NCI-H1105 treated with DMSO at 0.1 percent for 48 hours (cell line): ENCODE measurements at regions not wholly inside any gene's neighbourhood (a gene's known extent, or its start where the extent isn't known, plus 50 kb on each side); places are given as distances from the start of the nearest gene placed in this dataset.

ENCODE experiments used
- DNase-seq: peaks from one replicate; lab custom pipeline; 2025; lab: John Stamatoyannopoulos, UW

GRCh38 chr4:165720411-165721082 lies 152.5 kb upstream of the TLL1 start:
- DNase-seq = no peak

DNA sequence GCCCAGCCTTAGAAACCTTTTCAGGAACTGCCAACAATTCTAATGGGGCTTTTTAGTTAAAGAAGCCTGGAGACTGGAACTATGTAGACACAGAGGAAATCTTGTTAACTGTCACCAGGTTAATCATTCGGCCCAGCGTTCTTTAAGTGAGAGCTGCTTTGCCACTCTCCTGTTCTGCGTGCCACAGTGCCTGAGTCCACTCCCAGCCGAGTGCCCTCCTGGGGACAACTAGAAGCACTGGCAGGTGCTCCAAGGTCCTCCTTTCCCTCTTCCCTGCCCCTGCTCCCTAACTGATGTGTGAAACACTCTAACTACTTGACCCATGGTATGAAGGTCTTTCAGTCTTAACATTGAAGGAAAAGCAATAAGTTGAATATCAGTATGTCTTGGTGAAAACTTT lies 151.2 kb upstream of the TLL1 start:
- DNase-seq = no peak

- no peak for DNase-seq
Observed at GRCh38 chr4:165723051-165723795, 149.8 kb upstream of the TLL1 start.

GRCh38 chr4:165724786-165725185 lies 148.3 kb upstream of the TLL1 start:
- DNase-seq = no peak

DNA sequence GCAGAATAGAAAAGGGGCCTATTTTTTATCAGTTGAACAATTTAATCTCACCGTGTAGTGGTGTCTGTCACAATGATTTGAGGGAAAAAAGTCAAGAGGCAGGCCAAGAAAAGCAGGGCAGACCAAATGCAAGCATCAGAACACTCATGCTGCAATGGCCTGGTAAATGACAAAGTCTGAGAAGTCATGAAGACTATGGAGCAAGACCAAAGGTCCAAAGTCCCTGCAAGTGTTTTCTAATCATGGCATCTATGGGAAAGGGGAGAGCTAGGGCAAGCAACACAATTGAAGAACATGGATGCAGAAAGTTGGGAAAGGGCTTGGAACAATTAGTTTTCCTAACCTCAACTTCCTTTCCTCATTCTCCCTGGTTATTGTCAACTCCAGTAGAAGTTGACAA lies 147.7 kb upstream of the TLL1 start:
- no peak for DNase-seq

GRCh38 chr4:165726831-165727230 lies 146.2 kb upstream of the TLL1 start:
- no peak for DNase-seq

DNA sequence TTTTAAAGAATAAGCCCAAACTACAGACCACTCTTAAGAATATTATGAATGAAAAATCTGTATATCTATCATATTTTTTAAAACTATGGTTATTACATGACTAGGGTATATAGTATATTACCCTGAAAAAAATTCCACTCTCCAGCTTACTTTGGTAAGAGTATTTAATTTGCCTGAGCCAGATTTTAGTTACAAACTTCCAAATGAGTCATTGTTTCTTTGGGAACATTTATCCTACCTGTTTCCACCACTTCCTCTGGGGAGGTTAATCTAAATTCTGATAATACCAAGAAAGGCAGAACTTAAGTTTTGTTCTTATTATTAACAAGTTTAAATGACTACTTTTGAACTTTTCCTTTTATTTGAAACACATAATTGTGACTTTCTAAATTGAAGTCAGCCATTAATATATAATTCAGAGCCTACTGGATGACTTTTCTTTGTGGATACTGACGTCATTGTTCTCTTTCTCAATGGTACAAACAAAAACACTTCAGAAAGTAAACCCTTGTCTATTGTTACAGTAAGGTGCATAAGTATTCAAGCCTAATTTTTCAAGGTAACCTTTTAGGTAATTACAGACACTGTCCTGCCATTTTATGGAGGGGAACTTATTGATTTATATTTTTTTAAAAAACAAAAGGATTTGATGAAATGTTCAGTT lies 135.6 kb upstream of the TLL1 start:
- no peak for DNase-seq

GRCh38 chr4:165738571-165738970 lies 134.5 kb upstream of the TLL1 start:
- no peak for DNase-seq

- DNase-seq = no peak
Observed at GRCh38 chr4:165740911-165741310, 132.1 kb upstream of the TLL1 start.

GRCh38 chr4:165743422-165743821 lies 129.6 kb upstream of the TLL1 start:
- no peak for DNase-seq

DNA sequence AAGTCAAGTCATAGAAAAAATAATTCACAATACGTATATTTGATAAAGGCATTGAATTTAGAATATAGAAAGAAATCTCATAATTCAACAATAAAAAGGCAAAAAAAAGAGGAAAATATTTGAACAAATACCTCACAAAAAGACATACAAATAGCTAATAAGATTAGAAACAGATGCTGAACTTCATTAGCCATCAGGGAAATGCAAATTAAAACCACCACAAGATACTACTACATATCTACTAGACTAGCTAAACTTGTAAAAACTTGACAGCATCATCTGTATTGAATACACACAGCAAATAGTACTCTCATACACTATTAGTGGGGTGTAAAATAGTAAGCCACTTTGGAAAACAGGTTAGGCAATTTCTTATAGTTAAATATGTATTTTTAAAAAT lies 128.7 kb upstream of the TLL1 start:
- DNase-seq = no peak

GRCh38 chr4:165748321-165748720 lies 124.7 kb upstream of the TLL1 start:
- no peak for DNase-seq

- DNase-seq = no peak
Observed at GRCh38 chr4:165751882-165752281, 121.2 kb upstream of the TLL1 start.

- no peak for DNase-seq
Observed at GRCh38 chr4:165754664-165755063, 118.4 kb upstream of the TLL1 start.

DNA sequence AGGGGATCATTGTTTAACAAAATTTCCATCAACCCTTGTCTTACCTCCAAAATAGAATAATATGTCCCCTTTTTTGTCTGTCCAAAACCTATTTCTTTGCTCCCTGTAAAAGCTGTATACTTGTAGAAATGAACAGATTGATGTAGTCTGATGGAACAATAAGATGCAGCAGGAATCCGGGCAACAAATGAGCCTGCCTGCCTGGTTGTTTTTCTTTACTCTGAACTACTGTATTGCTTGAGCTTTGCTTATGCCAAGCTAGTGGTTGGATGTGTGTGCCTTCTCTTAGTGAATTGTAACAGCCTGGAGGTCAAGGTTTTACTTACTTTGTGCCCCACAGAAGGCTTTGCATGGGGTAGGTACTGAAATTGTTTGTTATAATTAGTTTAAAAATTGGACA lies 116.2 kb upstream of the TLL1 start:
- no peak for DNase-seq

DNA sequence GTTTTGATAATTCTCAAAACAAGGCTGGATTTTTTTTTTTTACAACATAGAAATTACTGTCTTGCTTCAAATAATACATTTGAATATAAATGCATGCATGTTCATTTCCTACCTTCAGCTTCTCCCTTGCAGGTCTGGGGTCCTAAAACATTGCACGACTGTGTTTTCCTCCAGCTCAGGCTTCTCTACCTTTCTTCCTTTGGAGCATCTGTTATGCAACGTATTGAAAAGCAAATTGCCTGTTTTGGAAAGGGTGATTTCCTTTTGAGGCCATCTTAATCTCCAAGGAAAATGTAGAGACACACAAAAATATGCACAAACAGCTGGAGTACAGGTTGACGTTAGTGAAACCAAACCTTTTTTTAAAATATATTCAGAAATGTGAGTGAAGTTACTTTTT lies 115.6 kb upstream of the TLL1 start:
- DNase-seq = no peak

- DNase-seq = no peak
Observed at GRCh38 chr4:165758086-165758485, 115.0 kb upstream of the TLL1 start.

DNA sequence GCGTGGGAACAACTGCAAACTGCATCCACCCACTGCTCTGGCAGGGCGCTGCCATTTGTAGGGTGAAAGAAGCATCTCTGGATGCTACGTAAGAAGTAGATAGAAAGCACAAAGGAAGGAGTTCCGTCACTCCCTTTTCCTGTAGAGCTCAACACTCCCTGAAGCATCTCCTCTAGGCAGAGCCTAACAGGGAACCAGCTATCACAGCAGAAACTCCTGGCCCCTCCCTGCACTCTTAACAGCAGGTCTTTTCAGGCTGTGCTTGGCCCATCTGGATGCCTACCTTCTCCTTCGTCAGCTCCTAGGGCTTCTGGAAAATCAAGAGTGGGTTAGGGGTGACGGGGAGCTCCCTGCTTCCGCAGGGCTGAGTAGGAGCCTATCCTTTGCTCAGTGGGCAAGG lies 112.9 kb upstream of the TLL1 start:
- DNase-seq = no peak

DNA sequence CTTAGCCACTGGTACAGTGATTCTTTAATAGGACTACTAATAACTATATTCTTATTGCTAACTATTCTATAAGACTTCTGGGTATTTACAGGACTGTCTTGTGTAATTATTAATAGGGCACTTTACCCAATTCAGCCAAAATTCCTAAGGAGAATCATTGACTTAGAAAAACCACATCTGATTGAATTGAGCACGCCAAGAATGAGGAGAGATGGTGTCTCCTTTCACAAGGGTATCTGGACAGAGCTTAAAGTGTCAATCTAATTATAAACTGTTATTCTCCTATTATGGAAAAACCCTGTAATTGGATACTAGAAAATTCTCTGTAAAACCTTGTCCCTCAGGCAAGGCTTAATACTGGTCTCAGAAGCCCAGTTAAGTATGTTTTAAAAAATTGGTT lies 111.1 kb upstream of the TLL1 start:
- DNase-seq = no peak

GRCh38 chr4:165763640-165764039 lies 109.4 kb upstream of the TLL1 start:
- DNase-seq = no peak

- peak; percentile 3 for DNase-seq
Observed at GRCh38 chr4:165765053-165765452, 108.0 kb upstream of the TLL1 start.

GRCh38 chr4:165766018-165766417 lies 107.0 kb upstream of the TLL1 start:
- DNase-seq = no peak

GRCh38 chr4:165766976-165767375 lies 106.1 kb upstream of the TLL1 start:
- no peak for DNase-seq
